A549 (cell line): ENCODE measurements at regions not wholly inside any gene's neighbourhood (a gene's known extent, or its start where the extent isn't known, plus 50 kb on each side); places are given as distances from the start of the nearest gene placed in this dataset.

Source experiments
- ATAC-seq, 2 experiments: fragments of 200-7000 bp in 1 of 2; fragments of >200 bp in 1 of 2; cut with Nextera tagmentation in 1 of 2; cut with Tn5 transposase in 1 of 2; 3 replicates each; pipeline versions ENCODE4 v1.8.0 to v1.9.1; 2018 to 2020; ENCODE audit warnings: mild to moderate bottlenecking in 1 of 2, moderate library complexity in 1 of 2
- CTCF ChIA-PET: fragments of 300-600 bp; sonication (Branson Sonifier 250); formaldehyde crosslinking; extraction: SDS; loops from one replicate; lab custom pipeline; 2021; ENCODE audit warnings: antibody characterized with exemption, inconsistent platforms; lab: Yijun Ruan, JAX
- POLR2A ChIA-PET: fragments of 350-600 bp; formaldehyde crosslinking; extraction: SDS; loops from one replicate; lab custom pipeline; 2021; ENCODE audit warnings: antibody characterized with exemption, inconsistent platforms; lab: Yijun Ruan, JAX
- DNase-seq, 2 experiments: peaks; one replicate each; pipeline versions ENCODE4 v3.0.0 to v3.0.0-alpha.2; 2011 to 2016; ENCODE audit warnings: low read depth in 1 of 2, low spot score in 1 of 2
- FAIRE-seq: peaks from 2 replicates; lab custom pipeline; 2011; peaks lifted over from hg19 to GRCh38; lab: Jason Lieb, UNC
- H3K27ac ChIP-seq, 2 experiments: fragments of >200 bp; sonication (Bioruptor Twin); formaldehyde crosslinking; 3 replicates each; pipeline ENCODE4 v1.5.1; 2016 to 2017
- H3K4me1 ChIP-seq: fragments of >200 bp; sonication (Bioruptor Twin); formaldehyde crosslinking; 3 replicates; pipeline ENCODE4 v1.6.1; 2016
- H3K4me2 ChIP-seq: fragments of >200 bp; sonication (Bioruptor Twin); formaldehyde crosslinking; 3 replicates; pipeline ENCODE4 v1.6.1; 2016
- H3K4me3 ChIP-seq: fragments of >200 bp; sonication (Bioruptor Twin); formaldehyde crosslinking; 3 replicates; pipeline ENCODE4 v1.5.1; 2016
- H3K9me3 ChIP-seq: fragments of >200 bp; sonication (Bioruptor Twin); formaldehyde crosslinking; 3 replicates; pipeline ENCODE4 v1.6.1; 2016
- CBX8 ChIP-seq: fragments of 200-600 bp; sonication (generic); IDR thresholded peaks from 2 replicates; pipeline ENCODE4 v1.6.1; 2016
- EHF ChIP-seq: fragments of 250-450 bp; sonication (Bioruptor Pico); IDR thresholded peaks from 2 replicates; pipeline ENCODE4 v1.5.0; 2020; ENCODE audit warnings: mild to moderate bottlenecking
- EP300 ChIP-seq, 2 experiments: fragments of >200 bp; sonication (Bioruptor Twin); formaldehyde crosslinking; IDR thresholded peaks; 2 replicates in 1 of 2; 3 replicates in 1 of 2; pipeline ENCODE4 v1.6.1; 2016 to 2017
- ESRRA ChIP-seq: fragments of 150-350 bp; IDR thresholded peaks from 2 replicates; pipeline ENCODE4 v1.6.1; 2014; ENCODE audit warnings: mild to moderate bottlenecking, low read length, borderline replicate concordance
- GATA3 ChIP-seq: IDR thresholded peaks from 2 replicates; pipeline ENCODE4 v1.6.1; 2012; ENCODE audit warnings: borderline replicate concordance
- HDAC2 ChIP-seq: fragments of 200-600 bp; sonication (generic); IDR thresholded peaks from 2 replicates; pipeline ENCODE4 v1.6.1; 2016
- HEYL ChIP-seq: fragments of 250-450 bp; sonication (Bioruptor Pico); IDR thresholded peaks from 2 replicates; pipeline ENCODE4 v1.8.0; 2021; ENCODE audit warnings: mild to moderate bottlenecking, moderate library complexity
- HOXA7 ChIP-seq: fragments of 250-450 bp; sonication (Bioruptor Pico); IDR thresholded peaks from 2 replicates; pipeline ENCODE4 v1.5.0; 2020; ENCODE audit warnings: mild to moderate bottlenecking, moderate library complexity
- HOXB13 ChIP-seq: fragments of 250-450 bp; sonication (Bioruptor Pico); IDR thresholded peaks from 2 replicates; pipeline ENCODE4 v1.5.0; 2020; ENCODE audit warnings: low read depth, mild to moderate bottlenecking, moderate library complexity
- JUN ChIP-seq, 2 experiments: fragments of >200 bp; sonication (Bioruptor Twin); formaldehyde crosslinking; IDR thresholded peaks; 2 replicates in 1 of 2; 3 replicates in 1 of 2; pipeline ENCODE4 v1.6.1; 2016 to 2017
- JUNB ChIP-seq: fragments of >200 bp; sonication (Bioruptor Twin); formaldehyde crosslinking; IDR thresholded peaks from 2 replicates; pipeline ENCODE4 v1.6.1; 2016
- KDM5A ChIP-seq: fragments of 200-600 bp; sonication (generic); IDR thresholded peaks from 2 replicates; pipeline ENCODE4 v1.6.1; 2016; ENCODE audit warnings: antibody characterized with exemption, mild to moderate bottlenecking
- MAZ ChIP-seq: fragments of 150-350 bp; IDR thresholded peaks from 2 replicates; pipeline ENCODE4 v1.6.1; 2014; ENCODE audit warnings: antibody characterized with exemption, low read depth, low read length, borderline replicate concordance
- NPAS2 ChIP-seq: fragments of 250-450 bp; sonication (Bioruptor Pico); IDR thresholded peaks from 2 replicates; pipeline ENCODE4 v1.8.0; 2022; ENCODE audit warnings: mild to moderate bottlenecking, moderate library complexity, borderline replicate concordance
- POLR2AphosphoS2 ChIP-seq: conservative IDR thresholded peaks from 2 replicates; pipeline ENCODE4 v1.6.1; 2012; ENCODE audit warnings: low read length, improper control_type of control experiment, inconsistent platforms
- RAD21 ChIP-seq, 2 experiments: fragments of >200 bp in 1 of 2; sonication (Bioruptor Twin) in 1 of 2; formaldehyde crosslinking in 1 of 2; IDR thresholded peaks in 1 of 2; conservative IDR thresholded peaks in 1 of 2; 2 replicates in 1 of 2; 3 replicates in 1 of 2; pipeline ENCODE4 v1.6.1; 2012 to 2018; ENCODE audit warnings: inconsistent platforms in 1 of 2
- RCOR1 ChIP-seq: fragments of 150-350 bp; IDR thresholded peaks from 2 replicates; pipeline ENCODE4 v1.6.1; 2014; ENCODE audit warnings: antibody characterized with exemption, low read length, low read depth
- SMC3 ChIP-seq: fragments of >200 bp; sonication (Bioruptor Twin); formaldehyde crosslinking; IDR thresholded peaks from 3 replicates; pipeline ENCODE4 v1.6.1; 2018; ENCODE audit warnings: inconsistent platforms
- TFCP2L1 ChIP-seq: fragments of 250-450 bp; sonication (Bioruptor Pico); IDR thresholded peaks from 2 replicates; pipeline ENCODE4 v1.5.0; 2021; ENCODE audit warnings: mild to moderate bottlenecking
- TP53 ChIP-seq: fragments of 250-450 bp; sonication (Bioruptor Pico); IDR thresholded peaks from 2 replicates; pipeline ENCODE4 v1.5.0; 2021; ENCODE audit warnings: mild to moderate bottlenecking, moderate library complexity
- ZC3H11A ChIP-seq: fragments of 450-650 bp; IDR thresholded peaks from 2 replicates; pipeline ENCODE4 v1.6.1; 2014; ENCODE audit warnings: antibody characterized with exemption, mild to moderate bottlenecking
- WGBS: methylation state at CpG from one replicate; pipeline ENCODE4 v1.1.6; 2017; ENCODE audit errors: missing lambda C conversion rate; 5-methylcytosine and 5-hydroxymethylcytosine counted together
- TF ChIP-seq, protein P1 (sequence below): fragments of 250-450 bp; sonication (Bioruptor Pico); IDR thresholded peaks from 2 replicates; pipeline ENCODE4 v1.5.0; 2021; ENCODE audit warnings: mild to moderate bottlenecking, moderate library complexity, borderline replicate concordance
- TF ChIP-seq, protein P2 (sequence below): fragments of 450-650 bp; IDR thresholded peaks from 2 replicates; pipeline ENCODE4 v1.6.1; 2014; ENCODE audit warnings: antibody characterized with exemption
- TF ChIP-seq, protein P3 (sequence below): fragments of >200 bp; sonication (Bioruptor Twin); formaldehyde crosslinking; IDR thresholded peaks from 2 replicates; pipeline ENCODE4 v1.6.1; 2016
- TF ChIP-seq, protein P4 (sequence below): fragments of >200 bp; sonication (Bioruptor Twin); formaldehyde crosslinking; IDR thresholded peaks from 3 replicates; pipeline ENCODE4 v1.6.1; 2016
- TF ChIP-seq, protein P5 (sequence below): IDR thresholded peaks from 2 replicates; pipeline ENCODE4 v1.6.1; 2012
- TF ChIP-seq, protein P6 (sequence below): fragments of 250-450 bp; sonication (Bioruptor Pico); IDR thresholded peaks from 2 replicates; pipeline ENCODE4 v1.5.0; 2020; ENCODE audit warnings: low read depth, mild to moderate bottlenecking, moderate library complexity
- TF ChIP-seq, protein P7 (sequence below): fragments of >200 bp; sonication (Bioruptor Twin); formaldehyde crosslinking; IDR thresholded peaks from 3 replicates; pipeline ENCODE4 v1.5.1; 2016

DNA sequence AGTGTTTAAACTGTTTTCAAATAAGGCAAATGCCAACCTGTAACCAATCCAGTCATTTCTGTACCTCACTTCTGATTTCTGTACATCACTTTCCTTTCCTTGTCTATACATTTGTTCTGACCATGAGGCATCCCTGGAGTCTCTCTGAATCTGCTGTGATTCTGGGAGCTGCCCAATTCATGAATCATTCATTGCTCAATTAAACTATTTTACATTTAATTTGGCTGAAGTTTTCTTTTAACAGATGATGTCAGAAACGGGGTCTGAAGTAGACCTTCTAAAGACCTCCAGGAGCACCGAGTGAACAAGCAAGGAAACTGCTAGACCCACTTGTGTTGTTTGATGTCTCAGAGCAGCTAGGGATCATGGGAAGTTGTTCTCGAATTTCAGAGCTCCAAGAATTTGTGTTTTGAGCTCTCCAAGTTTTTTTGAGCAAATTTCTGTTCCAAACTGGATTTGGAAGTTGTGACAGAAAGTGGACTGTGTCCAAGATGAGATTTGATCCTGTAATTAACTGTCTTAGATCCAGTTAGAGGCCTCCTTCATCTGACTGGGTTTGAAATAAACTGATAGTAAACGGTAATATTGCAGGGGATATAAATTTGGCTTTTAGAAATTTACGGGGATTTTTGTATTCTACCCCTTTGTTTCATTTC is 490.8 kb upstream of the ST8SIA4 start:
- no peak for FAIRE-seq
- CTCF ChIA-PET = interaction anchor here (1.4 kb wide), 1 partner anchor 771 kb away, joined by 3 read pairs; no protein-coding TSS in a partner anchor
- POLR2A ChIA-PET = no interaction called here
- no peak overlapping the region for H3K27ac ChIP-seq
- ATAC-seq = no peak
- DNase-seq = no peak
- no peaks in the 10 kb centered on the region for H3K4me1 ChIP-seq
- H3K4me2 ChIP-seq = no peak overlapping the region
- no peaks in the 10 kb centered on the region for H3K9me3 ChIP-seq
- WGBS = 61% methylated on average over 5 of the region's 5 CpGs
- no peak for TF ChIP-seq SMC3
- TF ChIP-seq, protein P1, sequence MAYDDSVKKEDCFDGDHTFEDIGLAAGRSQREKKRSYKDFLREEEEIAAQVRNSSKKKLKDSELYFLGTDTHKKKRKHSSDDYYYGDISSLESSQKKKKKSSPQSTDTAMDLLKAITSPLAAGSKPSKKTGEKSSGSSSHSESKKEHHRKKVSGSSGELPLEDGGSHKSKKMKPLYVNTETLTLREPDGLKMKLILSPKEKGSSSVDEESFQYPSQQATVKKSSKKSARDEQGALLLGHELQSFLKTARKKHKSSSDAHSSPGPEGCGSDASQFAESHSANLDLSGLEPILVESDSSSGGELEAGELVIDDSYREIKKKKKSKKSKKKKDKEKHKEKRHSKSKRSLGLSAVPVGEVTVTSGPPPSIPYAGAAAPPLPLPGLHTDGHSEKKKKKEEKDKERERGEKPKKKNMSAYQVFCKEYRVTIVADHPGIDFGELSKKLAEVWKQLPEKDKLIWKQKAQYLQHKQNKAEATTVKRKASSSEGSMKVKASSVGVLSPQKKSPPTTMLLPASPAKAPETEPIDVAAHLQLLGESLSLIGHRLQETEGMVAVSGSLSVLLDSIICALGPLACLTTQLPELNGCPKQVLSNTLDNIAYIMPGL (CRISPR knock-in tag) = no peak
- TF ChIP-seq ZC3H11A = no peak
- no peak for TF ChIP-seq JUNB
- no peak for TF ChIP-seq TFCP2L1
- TF ChIP-seq, protein P2, sequence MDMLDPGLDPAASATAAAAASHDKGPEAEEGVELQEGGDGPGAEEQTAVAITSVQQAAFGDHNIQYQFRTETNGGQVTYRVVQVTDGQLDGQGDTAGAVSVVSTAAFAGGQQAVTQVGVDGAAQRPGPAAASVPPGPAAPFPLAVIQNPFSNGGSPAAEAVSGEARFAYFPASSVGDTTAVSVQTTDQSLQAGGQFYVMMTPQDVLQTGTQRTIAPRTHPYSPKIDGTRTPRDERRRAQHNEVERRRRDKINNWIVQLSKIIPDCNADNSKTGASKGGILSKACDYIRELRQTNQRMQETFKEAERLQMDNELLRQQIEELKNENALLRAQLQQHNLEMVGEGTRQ = no peak
- no peak for TF ChIP-seq POLR2AphosphoS2
- no peak for TF ChIP-seq JUN (IDR thresholded peaks at IDR 0.05)
- no peak for TF ChIP-seq EP300 (IDR thresholded peaks at IDR 0.05)
- TF ChIP-seq HOXA7 (CRISPR knock-in tag) = no peak
- TF ChIP-seq CBX8 = no peak
- TF ChIP-seq HDAC2 = no peak
- TF ChIP-seq MAZ = no peak
- TF ChIP-seq ESRRA = no peak
- no peak for TF ChIP-seq HEYL (CRISPR knock-in tag)
- no peak for TF ChIP-seq HOXB13 (CRISPR knock-in tag)
- TF ChIP-seq, protein P3, sequence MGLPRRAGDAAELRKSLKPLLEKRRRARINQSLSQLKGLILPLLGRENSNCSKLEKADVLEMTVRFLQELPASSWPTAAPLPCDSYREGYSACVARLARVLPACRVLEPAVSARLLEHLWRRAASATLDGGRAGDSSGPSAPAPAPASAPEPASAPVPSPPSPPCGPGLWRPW = no peak
- TF ChIP-seq TP53 (CRISPR knock-in tag) = no peak
- TF ChIP-seq GATA3 = no peak
- no peak overlapping the region for H3K4me3 ChIP-seq

DNA sequence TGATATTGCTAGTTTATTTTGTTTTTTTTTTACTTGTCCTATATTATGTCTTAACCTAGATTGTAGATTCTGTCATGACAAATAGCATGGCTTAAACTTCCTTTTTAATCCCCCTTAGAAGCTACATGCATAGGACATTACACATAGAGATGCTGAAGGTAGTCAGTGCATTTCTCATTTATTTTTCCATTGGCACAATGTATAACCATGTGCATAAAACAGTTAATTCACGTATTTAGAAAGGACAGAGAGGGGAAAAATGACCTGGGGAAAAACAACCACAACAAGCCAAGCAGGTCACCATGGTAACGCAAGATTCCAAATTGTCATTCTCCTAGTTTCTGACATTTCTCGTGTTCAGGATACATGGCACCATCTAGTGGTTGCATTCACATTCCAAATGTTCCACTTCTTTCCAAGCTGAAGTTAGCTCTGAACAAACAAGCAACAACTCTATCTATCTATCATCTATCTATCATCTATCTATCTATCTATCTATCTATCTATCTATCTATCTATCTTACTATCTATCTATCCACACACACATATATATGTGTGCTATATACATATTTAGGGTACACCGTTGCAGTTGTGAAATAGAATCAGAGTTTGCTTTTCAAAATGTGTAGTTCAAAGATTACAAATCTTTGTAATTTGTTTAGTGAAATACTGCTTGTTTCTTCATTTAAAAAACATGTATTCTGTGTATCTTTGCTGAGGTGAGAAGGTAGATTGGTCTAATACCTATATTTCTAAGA is 487.2 kb upstream of the ST8SIA4 start:
- peak; percentile 97 for FAIRE-seq
- CTCF ChIA-PET = interaction anchor here (0.6 to 3.3 kb wide), 12 partner anchors 9 to 1522 kb away, joined by 3 to 12 read pairs (median 4); no protein-coding TSS in a partner anchor
- H3K4me3 ChIP-seq = no peak overlapping the region
- no peaks in the 10 kb centered on the region for H3K9me3 ChIP-seq
- WGBS = 10% methylated on average over 4 of the region's 4 CpGs
- no peak overlapping the region for H3K4me2 ChIP-seq
- peak; percentile 73 to 85; a peak in 5 of 6 replicates for ATAC-seq
- H3K27ac ChIP-seq = no peak overlapping the region
- peak in 1 of 2 experiments; percentile 80 for DNase-seq
- TF ChIP-seq HOXB13 (CRISPR knock-in tag) (no peak), RCOR1 (no peak), HDAC2 (no peak), KDM5A (no peak), EHF (CRISPR knock-in tag) (no peak), NPAS2 (CRISPR knock-in tag) (no peak), RAD21 (conservative IDR thresholded peaks at IDR 0.05 in 1 of 2, IDR thresholded peaks at IDR 0.05 in 1 of 2) (peak; percentile 86 to 88), SMC3 (peak; percentile 86)
- TF ChIP-seq, protein P4, sequence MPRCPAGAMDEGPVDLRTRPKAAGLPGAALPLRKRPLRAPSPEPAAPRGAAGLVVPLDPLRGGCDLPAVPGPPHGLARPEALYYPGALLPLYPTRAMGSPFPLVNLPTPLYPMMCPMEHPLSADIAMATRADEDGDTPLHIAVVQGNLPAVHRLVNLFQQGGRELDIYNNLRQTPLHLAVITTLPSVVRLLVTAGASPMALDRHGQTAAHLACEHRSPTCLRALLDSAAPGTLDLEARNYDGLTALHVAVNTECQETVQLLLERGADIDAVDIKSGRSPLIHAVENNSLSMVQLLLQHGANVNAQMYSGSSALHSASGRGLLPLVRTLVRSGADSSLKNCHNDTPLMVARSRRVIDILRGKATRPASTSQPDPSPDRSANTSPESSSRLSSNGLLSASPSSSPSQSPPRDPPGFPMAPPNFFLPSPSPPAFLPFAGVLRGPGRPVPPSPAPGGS = no peak
- TF ChIP-seq, protein P5, sequence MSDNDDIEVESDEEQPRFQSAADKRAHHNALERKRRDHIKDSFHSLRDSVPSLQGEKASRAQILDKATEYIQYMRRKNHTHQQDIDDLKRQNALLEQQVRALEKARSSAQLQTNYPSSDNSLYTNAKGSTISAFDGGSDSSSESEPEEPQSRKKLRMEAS = no peak
- TF ChIP-seq, protein P6, sequence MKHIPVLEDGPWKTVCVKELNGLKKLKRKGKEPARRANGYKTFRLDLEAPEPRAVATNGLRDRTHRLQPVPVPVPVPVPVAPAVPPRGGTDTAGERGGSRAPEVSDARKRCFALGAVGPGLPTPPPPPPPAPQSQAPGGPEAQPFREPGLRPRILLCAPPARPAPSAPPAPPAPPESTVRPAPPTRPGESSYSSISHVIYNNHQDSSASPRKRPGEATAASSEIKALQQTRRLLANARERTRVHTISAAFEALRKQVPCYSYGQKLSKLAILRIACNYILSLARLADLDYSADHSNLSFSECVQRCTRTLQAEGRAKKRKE = no peak
- TF ChIP-seq, protein P3 = no peak
- TF ChIP-seq, protein P2 = no peak
- TF ChIP-seq, protein P7, sequence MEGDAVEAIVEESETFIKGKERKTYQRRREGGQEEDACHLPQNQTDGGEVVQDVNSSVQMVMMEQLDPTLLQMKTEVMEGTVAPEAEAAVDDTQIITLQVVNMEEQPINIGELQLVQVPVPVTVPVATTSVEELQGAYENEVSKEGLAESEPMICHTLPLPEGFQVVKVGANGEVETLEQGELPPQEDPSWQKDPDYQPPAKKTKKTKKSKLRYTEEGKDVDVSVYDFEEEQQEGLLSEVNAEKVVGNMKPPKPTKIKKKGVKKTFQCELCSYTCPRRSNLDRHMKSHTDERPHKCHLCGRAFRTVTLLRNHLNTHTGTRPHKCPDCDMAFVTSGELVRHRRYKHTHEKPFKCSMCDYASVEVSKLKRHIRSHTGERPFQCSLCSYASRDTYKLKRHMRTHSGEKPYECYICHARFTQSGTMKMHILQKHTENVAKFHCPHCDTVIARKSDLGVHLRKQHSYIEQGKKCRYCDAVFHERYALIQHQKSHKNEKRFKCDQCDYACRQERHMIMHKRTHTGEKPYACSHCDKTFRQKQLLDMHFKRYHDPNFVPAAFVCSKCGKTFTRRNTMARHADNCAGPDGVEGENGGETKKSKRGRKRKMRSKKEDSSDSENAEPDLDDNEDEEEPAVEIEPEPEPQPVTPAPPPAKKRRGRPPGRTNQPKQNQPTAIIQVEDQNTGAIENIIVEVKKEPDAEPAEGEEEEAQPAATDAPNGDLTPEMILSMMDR = peak; percentile 80
- H3K4me1 ChIP-seq = no peaks in the 10 kb centered on the region
- POLR2A ChIA-PET = no interaction called here
